Erythroblast (primary cell): ENCODE measurements at regions not wholly inside any gene's neighbourhood (a gene's known extent, or its start where the extent isn't known, plus 50 kb on each side); places are given as distances from the start of the nearest gene placed in this dataset.

Source experiments
- DNase-seq, 2 experiments: peaks; one replicate each; lab custom pipeline; 2025; lab: John Stamatoyannopoulos, UW
- GATA1 ChIP-seq: IDR thresholded peaks from 2 replicates; pipeline ENCODE4 v1.6.1; 2011; ENCODE audit warnings: low read depth, mild to moderate bottlenecking, control low read depth, low read length, moderate library complexity
- POLR2A ChIP-seq: IDR thresholded peaks from 2 replicates; pipeline ENCODE4 v1.6.1; 2011; ENCODE audit warnings: mild to moderate bottlenecking, low read length

GRCh38 chr4:20393486-20394100 lies 141.9 kb downstream of the SLIT2 start:
- DNase-seq, result no peak
- TF ChIP-seq GATA1, result no peak
- no peak for TF ChIP-seq POLR2A

- no peak for DNase-seq
- no peak for TF ChIP-seq POLR2A
- no peak for TF ChIP-seq GATA1
Observed at GRCh38 chr4:20394512-20394911, 142.8 kb downstream of the SLIT2 start.

- peak; percentile 15 to 57 for DNase-seq
- TF ChIP-seq POLR2A, result no peak
- TF ChIP-seq GATA1, result no peak
Observed at GRCh38 chr4:20395160-20395773, 143.6 kb downstream of the SLIT2 start.

- TF ChIP-seq POLR2A, result no peak
- no peak for TF ChIP-seq GATA1
- no peak for DNase-seq
Observed at GRCh38 chr4:20403290-20403689, 151.6 kb downstream of the SLIT2 start.

GRCh38 chr4:20403846-20404245 lies 152.1 kb downstream of the SLIT2 start:
- DNase-seq, result no peak
- no peak for TF ChIP-seq POLR2A
- no peak for TF ChIP-seq GATA1

GRCh38 chr4:20408611-20409010 lies 156.9 kb downstream of the SLIT2 start:
- no peak for TF ChIP-seq POLR2A
- no peak for TF ChIP-seq GATA1
- DNase-seq, result no peak

GRCh38 chr4:20412072-20412471 lies 160.4 kb downstream of the SLIT2 start:
- TF ChIP-seq GATA1 (no peak), POLR2A (no peak)
- DNase-seq, result no peak

GRCh38 chr4:20416800-20417199 lies 165.1 kb downstream of the SLIT2 start:
- TF ChIP-seq POLR2A (no peak), GATA1 (no peak)
- DNase-seq, result no peak

- peak; percentile 30 to 48 for DNase-seq
- no peak for TF ChIP-seq GATA1
- TF ChIP-seq POLR2A, result no peak
Observed at GRCh38 chr4:20418861-20419451, 167.3 kb downstream of the SLIT2 start.

GRCh38 chr4:20420916-20421602 lies 169.4 kb downstream of the SLIT2 start:
- no peak for DNase-seq
- TF ChIP-seq GATA1, result no peak
- TF ChIP-seq POLR2A, result no peak

GRCh38 chr4:20421603-20421985 lies 169.9 kb downstream of the SLIT2 start:
- TF ChIP-seq POLR2A (no peak), GATA1 (no peak)
- DNase-seq, result no peak

GRCh38 chr4:20422398-20422797 lies 170.7 kb downstream of the SLIT2 start:
- peak; percentile 34 to 58 for DNase-seq
- no peak for TF ChIP-seq POLR2A
- no peak for TF ChIP-seq GATA1

- TF ChIP-seq GATA1 (no peak), POLR2A (no peak)
- DNase-seq, result no peak
Observed at GRCh38 chr4:20423420-20423819, 171.7 kb downstream of the SLIT2 start.

- DNase-seq, result no peak
- TF ChIP-seq POLR2A (no peak), GATA1 (no peak)
Observed at GRCh38 chr4:20426028-20426427, 174.3 kb downstream of the SLIT2 start.
